HG03064 (cell line): ENCODE measurements at regions not wholly inside any gene's neighbourhood (a gene's known extent, or its start where the extent isn't known, plus 50 kb on each side); places are given as distances from the start of the nearest gene placed in this dataset.
"Not testable (repeated sequence)": the region's sequence is repeated elsewhere in the genome, so short reads cannot be mapped to it uniquely, and the experiment has no call there.

Source experiments
- ATAC-seq: cut with Tn5 transposase; IDR thresholded peaks from one replicate; pipeline ENCODE4 v1.9.1; 2021; ENCODE audit warnings: low read depth; ENCODE audit not compliant: unreplicated experiment

DNA sequence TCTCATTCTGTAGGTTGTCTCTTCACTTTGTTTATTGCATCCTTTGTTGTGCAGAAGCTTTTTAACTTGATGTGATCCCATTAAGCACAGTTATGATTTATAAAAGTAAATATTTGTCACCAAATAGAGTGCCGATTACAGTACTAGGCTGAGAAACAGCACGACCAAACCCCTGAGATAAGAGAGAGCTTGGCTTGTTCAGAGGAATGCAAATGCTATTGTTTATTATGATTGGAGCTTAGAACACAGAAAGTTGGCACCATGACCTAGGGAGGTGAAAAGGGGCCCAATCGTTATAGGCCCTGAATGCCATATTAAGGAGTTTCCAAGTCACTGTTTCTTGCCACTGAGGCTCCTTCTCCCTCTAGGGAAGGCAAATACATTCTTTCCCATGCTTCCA, 214.9 kb downstream of the KITLG start:
- ATAC-seq, result no peak

- no peak for ATAC-seq
Measured at GRCh38 chr12:88366101-88366500, 214.2 kb downstream of the KITLG start.

DNA sequence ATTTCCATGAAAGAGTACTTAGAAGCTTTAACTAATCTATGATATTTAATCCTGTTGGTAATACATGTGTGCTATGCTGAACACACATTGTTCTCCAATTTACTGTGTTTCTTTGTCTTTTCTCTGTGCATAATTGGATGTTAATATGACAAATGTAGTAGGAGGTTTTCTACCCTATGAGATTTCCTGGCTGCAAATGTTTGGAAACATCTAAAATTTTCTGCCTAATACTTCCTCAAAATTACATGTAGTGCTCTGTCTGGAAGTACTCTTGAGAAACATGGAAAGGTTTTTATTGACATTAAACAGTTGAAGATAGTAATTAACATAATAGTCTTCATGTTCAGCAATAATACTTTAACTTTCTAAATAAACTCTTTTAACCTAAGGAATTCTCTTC, 213.0 kb downstream of the KITLG start:
- no peak for ATAC-seq

DNA sequence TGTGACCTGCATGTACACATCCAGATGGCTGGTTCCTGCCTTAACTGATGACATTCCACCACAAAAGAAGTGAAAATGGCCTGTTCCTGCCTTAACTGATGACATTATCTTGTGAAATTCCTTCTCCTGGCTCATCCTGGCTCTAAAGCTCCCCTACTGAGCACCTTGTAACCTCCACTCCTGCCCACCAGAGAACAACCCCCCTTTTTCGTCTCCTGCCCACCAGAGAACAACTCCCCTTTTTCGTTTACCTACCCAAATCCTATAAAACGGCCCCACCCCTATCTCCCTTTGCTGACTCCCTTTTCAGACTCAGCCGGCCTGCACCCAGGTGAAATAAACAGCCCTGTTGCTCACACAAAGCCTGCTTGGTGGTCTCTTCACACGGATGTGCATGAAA, 212.2 kb downstream of the KITLG start:
- ATAC-seq, result not testable (repeated sequence)

- ATAC-seq, result no peak
Measured at GRCh38 chr12:88371416-88372183, 208.7 kb downstream of the KITLG start.

- ATAC-seq, result no peak
Measured at GRCh38 chr12:88375306-88376305, 204.7 kb downstream of the KITLG start.

GRCh38 chr12:88377973-88378372, 202.3 kb downstream of the KITLG start:
- no peak for ATAC-seq

GRCh38 chr12:88381466-88381865, 198.8 kb downstream of the KITLG start:
- ATAC-seq, result no peak

DNA sequence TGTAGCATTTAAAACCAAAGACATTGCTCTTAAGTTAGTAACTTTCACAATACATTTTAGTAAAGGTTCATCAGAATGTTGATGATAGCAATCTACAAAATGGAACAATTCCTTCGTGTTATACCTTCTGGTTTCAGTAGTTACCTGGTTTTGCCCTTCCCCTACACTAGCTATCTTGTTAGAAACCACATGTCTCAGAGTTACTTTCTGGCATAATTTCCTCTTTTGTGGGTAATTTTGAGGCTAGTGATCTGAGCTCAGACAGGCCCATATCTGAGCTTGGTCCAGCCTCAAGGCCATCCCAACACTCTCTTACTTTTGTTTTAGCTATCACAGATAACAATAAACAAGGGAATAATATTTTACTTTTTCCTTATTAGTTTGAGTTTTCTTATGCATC, 196.9 kb downstream of the KITLG start:
- no peak for ATAC-seq

DNA sequence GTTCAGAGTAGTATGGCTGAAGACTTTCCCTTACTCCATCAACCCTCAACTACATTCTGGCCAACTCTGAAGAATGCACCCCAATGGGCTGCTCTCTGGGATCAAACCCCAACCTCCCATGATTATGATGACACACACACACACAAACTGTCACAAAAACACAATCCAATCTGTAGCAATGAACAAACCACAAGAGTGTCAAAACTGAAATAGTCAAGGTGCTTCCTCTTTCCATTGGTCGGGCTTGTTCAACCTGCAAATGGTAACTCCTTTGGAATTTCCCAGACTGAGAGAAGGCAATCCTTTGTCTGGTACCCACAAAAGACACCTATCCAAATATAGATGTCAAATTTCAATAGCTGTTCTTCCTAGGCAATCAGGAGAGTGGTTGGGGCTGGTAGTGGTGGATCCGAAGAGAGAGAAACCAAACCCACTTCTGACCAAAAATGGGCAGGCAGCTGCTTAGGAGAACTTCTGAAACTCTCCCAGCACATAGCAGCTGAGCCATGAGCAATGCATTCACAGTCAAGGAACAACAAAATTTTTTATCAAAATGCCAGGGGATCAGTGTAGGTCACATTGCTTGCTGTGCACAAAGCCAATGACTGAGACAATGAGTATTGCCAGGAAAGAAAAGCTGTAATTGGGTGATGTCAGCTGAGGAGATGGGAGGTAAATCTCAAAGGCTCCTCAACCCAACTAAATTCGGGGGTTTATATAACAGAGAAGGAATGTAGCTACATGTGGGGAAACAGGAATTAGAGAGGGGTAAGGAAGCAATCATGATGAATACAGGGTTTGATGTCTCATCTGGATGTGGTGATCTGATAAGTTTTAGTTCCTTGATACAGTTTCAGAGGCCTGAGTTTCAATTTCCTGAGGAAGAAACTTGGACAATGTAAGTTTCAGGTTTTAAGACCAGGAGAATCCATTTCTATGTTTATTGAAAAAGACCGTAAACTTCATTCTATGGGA, 191.4 kb downstream of the KITLG start:
- no peak for ATAC-seq

DNA sequence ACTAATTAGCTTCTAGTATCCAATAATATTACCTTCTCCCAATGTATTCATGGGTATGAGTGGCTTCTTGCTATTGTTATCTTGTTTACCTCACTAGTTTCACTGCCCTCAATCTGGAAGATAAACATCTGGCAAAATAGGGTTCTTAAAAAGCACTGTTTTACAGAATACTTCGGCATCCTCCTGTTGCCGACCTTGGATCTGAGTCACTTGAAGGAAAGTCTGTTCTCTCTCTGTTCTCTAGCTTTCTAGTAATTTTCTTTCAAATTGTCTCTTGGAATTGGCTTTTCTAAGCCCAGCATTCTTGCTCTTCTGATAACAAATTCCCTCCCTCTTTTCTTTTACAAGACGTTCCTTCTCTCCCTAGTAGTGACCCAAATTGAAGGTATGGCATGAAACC, 189.5 kb downstream of the KITLG start:
- no peak for ATAC-seq

DNA sequence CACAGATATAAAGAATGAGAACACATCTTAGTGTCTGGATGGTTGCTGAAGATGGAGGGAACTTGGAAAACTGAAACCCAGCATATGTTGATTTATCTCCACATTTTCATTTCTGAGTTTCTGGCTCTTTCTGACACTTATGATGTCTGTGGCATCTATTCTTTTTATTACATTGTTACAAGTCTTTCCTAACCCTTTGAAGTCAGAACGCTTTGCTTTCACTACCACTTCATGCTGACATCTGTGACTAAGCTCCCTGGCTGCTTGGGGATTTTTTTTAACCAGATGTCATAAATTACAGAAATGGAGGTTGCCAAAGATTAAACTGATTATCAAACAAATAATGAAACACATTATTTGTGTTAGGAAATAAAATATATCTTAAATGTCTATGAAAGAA, 188.7 kb downstream of the KITLG start:
- ATAC-seq, result peak; percentile 53

GRCh38 chr12:88393017-88393767, 187.1 kb downstream of the KITLG start:
- no peak for ATAC-seq

DNA sequence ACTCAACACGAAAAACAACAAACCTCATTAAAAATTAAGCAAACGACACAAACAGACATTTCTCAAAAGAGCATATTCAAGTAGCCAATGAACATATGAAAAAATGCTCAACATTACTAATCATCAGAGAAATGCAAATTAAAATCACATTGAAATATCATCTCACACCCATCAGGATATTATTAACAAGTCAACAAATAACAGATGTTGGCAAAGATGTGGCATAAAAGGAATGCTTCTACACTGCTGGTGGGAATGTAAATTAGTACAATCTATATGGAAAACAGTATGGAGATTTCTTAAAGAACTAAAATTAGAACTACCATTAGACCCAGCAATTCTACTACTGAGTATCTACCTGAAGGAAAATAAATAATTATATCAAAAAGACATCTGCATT, 182.2 kb downstream of the KITLG start:
- no peak for ATAC-seq

GRCh38 chr12:88399811-88400210, 180.5 kb downstream of the KITLG start:
- ATAC-seq, result no peak

GRCh38 chr12:88400302-88400701, 180.0 kb downstream of the KITLG start:
- no peak for ATAC-seq

GRCh38 chr12:88401155-88401554, 179.1 kb downstream of the KITLG start:
- no peak for ATAC-seq

GRCh38 chr12:88406905-88407304, 173.4 kb downstream of the KITLG start:
- no peak for ATAC-seq

DNA sequence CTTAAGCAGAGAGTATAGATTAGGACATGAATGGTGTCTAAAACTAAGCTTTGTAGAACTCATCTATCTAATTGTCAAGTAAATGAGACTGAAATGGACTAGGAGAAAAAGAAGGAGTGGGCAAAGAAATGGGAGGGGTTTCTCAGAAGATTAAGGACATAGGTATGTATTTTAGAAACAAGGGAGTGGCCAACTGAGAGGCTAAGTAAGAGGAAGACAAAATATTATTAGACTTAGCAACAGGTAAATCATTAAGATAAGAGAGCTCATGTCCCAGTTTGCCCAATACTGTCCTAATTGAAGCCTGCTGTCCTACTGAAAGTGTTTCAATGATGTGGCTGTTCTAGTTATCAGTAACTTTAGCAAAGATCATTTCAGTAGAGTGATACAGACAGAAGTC, 171.4 kb downstream of the KITLG start:
- no peak for ATAC-seq

DNA sequence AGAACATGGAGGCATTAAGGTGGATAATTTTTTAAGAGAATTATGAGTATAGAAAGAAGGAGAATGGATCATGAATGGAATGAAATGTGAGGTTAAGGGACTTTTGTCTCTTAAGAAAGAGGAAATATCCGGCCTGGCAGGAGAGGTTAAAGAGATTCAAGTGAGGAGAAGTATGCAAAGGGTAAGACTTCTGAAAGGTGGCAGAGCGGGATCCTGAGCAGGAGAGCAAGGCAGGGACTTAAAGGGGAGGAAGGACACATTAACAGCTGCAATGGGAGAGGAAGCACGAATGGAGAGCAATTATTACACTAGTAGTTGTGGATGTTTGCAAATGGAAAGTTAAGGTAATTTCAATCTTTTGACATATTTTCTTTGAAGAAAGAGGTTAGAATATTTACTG, 171.0 kb downstream of the KITLG start:
- ATAC-seq, result no peak
